ENCODE measurements at regions not wholly inside any gene's neighbourhood (a gene's known extent, or its start where the extent isn't known, plus 50 kb on each side); places are given as distances from the start of the nearest gene placed in this dataset.

GRCh38 chr18:65975536-65975935, 224.7 kb downstream of the CDH7 start:
- TF ChIP-seq ESRRA (CRISPR knock-in tag; IDR thresholded peaks at IDR 0.05; ENCODE audit: low read depth) (no peak), ZNF83 (CRISPR knock-in tag; IDR thresholded peaks at IDR 0.05; ENCODE audit: borderline replicate concordance) (no peak), ZNF224 (CRISPR knock-in tag; IDR thresholded peaks at IDR 0.05) (no peak), MYC (CRISPR knock-in tag; IDR thresholded peaks at IDR 0.05; ENCODE audit: borderline replicate concordance) (no peak)
